NCI-H187 (cell line): ENCODE measurements at regions not wholly inside any gene's neighbourhood (a gene's known extent, or its start where the extent isn't known, plus 50 kb on each side); places are given as distances from the start of the nearest gene placed in this dataset.
"Not testable (repeated sequence)": the region's sequence is repeated elsewhere in the genome, so short reads cannot be mapped to it uniquely, and the experiment has no call there.

Experiments
- DNase-seq, 2 experiments: peaks; one replicate each; lab custom pipeline; 2025; lab: John Stamatoyannopoulos, UW

GRCh38 chr3:130800829-130801228 is 54.2 kb upstream of the PIK3R4 start:
- DNase-seq: no peak

- no peak for DNase-seq
Measured at GRCh38 chr3:130801473-130801872, 54.8 kb upstream of the PIK3R4 start.

DNA sequence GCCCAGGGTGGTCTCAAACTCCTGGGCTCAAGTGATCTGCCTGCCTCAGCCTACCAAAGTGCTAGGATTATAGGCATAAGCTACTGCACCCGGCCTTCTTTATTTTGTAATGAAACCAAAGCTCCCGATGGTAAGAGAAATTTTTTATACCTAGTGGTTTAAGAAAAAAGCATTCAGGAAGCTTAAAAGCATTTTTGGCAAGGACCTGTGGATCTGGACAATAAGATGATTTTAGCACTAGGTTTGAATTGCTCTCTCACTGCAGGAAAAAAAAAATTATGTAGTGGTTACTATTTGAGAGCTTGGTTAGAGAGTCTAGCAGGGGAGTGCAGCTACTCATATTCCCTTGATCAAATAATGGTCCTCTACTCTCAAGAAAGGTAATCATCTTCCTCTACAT is 64.9 kb upstream of the PIK3R4 start:
- peak in 1 of 2 experiments; percentile 10 for DNase-seq

- no peak for DNase-seq
Measured at GRCh38 chr3:130814691-130815472, 68.3 kb upstream of the PIK3R4 start.

- no peak for DNase-seq
Measured at GRCh38 chr3:130816561-130817445, 70.2 kb upstream of the PIK3R4 start.

GRCh38 chr3:130818066-130818465 is 71.4 kb upstream of the PIK3R4 start:
- not testable (repeated sequence) for DNase-seq

DNA sequence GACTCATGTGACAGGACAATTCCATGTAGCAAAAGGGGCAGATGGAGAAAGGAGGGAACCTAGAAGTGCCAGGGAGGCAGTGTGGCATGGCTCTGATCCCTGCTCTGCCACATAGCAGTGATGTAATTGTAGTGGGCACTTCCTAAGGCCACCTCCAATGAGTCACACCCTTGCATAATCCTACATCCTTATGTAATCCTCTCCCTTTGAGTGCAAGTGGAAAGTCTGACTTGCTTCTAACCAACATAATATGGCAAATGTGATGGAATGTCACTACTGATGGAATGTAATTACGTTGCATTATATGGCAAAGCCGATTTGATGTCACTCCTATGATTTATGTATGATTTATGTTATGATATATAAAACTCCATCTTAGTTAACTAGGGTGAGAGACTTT is 72.9 kb upstream of the ATP2C1 start:
- no peak for DNase-seq

DNA sequence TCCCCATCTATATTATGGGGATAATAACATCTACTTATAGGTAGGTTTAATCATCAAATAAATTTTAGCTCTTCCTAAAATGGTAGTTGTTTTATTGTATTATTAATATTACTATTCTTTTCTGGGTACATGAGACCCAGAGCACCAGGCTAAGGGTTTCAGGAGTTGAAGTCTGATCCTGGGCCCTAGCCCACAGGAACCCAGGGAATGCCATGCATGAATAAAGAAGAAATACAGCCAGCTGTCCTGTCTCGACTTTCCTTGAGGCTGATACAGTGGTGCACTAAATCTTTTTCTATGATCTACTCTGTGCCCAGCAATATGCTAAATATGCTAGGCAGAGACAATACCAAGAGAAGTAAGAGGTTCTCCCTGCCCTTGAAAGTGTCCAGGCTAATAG is 72.1 kb upstream of the ATP2C1 start:
- no peak for DNase-seq

DNA sequence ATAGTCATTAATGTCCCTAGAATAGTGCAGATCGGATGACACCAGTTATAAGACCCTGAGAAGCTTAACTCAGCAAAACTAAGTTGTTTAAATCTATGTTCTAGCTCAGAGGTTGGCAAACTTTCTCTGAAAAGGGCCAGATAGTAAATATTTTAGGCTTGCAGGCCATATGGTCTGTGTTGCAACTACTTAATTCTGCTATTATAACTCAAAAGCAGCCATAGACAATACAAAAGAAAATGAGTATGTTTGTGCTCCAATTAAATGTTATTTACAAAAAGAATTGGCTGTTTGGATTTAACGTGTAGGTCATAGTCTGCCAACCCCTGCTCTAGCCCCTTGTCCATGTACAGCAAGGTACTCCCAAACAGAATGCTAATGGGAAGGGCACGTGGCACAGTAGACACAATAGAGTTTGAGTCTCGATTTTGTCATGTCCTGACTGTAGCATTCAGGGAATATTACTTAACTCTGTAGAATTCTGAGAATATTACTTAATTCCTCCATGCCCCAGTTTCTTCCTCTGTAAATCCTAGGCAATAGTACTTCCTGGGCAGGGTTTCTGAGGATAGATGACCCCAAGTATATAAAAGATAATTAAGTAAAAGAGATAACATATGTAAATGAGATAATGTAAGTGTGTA is 70.5 kb upstream of the ATP2C1 start:
- no peak for DNase-seq

GRCh38 chr3:130823996-130824395 is 69.9 kb upstream of the ATP2C1 start:
- DNase-seq: no peak

DNA sequence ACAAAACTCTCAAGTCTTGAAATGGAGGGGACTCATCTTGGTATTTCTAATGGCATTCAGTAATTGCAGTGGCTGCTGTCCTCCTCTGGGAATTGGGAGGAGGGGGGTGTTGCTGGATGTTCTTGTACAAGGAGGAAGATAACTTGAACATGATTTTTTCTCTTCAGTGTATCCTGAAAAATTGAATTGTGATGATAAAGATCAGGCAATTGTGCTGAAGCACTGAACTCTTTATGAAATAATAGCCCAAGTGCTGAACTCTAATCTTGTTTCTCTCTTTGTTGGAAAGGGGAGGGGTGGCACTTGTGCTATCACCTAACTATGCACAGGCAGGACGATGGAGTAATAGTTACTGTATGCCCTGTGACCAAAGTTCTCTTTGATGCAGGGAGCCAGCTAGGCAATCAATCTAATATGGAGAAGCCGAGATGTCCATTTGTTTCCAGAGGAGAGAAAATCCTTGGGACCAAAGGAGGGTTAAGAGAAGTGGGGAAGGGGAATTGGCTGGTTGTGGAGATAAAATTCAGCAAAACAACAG is 68.1 kb upstream of the ATP2C1 start:
- no peak for DNase-seq

DNA sequence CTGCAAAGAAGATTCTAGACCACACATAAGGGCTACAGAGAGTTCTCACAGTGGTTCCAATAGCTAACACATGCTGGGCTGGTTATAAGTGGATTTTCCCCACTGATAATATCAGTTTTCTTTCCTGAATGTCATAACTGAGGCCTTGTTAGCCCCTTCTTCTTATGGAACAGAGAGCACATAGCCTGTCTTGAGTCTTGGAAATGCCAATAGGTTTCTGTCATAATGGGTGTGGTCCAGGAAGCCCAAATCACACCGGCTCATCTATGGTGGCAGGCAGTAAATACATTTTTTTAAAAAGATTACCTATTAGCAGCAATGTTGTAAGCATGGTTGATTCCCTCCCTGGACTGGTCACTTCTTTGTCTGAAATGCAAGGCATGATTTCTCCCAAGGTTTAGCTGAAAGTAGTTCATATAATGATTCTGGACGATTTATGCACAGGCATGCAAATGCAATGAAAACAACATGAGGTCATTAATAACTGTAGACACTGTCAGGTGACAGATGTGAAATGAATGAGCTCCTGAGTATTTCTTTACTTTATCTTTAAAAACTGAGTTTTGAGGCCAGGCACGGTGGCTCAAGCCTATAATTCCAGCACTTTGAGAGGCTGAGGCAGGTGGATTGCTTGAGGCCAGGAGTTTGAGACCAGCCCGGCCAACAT is 67.2 kb upstream of the ATP2C1 start:
- DNase-seq: no peak

- DNase-seq: no peak
Measured at GRCh38 chr3:130827486-130827885, 66.4 kb upstream of the ATP2C1 start.

- DNase-seq: no peak
Measured at GRCh38 chr3:130828948-130829947, 64.6 kb upstream of the ATP2C1 start.

- peak in 1 of 2 experiments; percentile 17 for DNase-seq
Measured at GRCh38 chr3:130831719-130832400, 62.0 kb upstream of the ATP2C1 start.

DNA sequence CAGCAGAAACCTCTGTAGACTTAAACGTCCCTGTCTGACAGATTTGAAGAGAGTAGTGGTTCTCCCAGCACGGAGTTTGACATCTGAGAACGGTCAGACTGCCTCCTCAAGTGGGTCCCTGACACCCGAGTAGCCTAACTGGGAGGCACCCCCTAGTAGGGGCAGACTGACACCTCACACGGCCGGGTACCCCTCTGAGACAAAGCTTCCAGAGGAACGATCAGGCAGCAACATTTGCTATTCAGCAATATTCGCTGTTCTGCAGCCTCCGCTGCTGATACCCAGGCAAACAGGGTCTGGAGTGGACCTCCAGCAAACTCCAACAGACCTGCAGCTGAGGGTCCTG is 61.5 kb upstream of the ATP2C1 start:
- DNase-seq: not testable (repeated sequence)

DNA sequence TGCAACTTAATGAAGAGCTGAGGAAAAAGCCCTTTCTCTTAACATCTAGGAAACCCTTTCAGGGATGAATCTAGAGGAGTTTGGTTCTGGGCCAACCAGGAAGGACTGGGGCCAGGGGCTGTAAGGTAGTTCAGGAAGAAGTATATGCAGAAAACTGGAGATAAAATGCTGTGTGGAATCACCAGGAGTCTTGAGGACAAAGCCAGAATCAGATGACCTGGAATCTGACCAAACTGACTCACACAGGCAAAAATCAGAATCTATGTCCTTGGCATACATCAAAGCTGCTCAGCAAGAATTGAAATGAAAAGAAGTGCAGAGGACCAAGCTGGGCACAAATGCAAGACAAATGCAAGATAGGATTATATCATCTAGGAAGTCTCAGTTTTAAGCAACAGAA is 59.4 kb upstream of the ATP2C1 start:
- no peak for DNase-seq

- no peak for DNase-seq
Measured at GRCh38 chr3:130835483-130835882, 58.4 kb upstream of the ATP2C1 start.

- DNase-seq: no peak
Measured at GRCh38 chr3:130838898-130839600, 54.8 kb upstream of the ATP2C1 start.
